ENCODE measurements at regions not wholly inside any gene's neighbourhood (a gene's known extent, or its start where the extent isn't known, plus 50 kb on each side); places are given as distances from the start of the nearest gene placed in this dataset.

GRCh38 chr19:5290336-5291262 lies 50.0 kb downstream of the PTPRS start:
- TF ChIP-seq, protein P1, sequence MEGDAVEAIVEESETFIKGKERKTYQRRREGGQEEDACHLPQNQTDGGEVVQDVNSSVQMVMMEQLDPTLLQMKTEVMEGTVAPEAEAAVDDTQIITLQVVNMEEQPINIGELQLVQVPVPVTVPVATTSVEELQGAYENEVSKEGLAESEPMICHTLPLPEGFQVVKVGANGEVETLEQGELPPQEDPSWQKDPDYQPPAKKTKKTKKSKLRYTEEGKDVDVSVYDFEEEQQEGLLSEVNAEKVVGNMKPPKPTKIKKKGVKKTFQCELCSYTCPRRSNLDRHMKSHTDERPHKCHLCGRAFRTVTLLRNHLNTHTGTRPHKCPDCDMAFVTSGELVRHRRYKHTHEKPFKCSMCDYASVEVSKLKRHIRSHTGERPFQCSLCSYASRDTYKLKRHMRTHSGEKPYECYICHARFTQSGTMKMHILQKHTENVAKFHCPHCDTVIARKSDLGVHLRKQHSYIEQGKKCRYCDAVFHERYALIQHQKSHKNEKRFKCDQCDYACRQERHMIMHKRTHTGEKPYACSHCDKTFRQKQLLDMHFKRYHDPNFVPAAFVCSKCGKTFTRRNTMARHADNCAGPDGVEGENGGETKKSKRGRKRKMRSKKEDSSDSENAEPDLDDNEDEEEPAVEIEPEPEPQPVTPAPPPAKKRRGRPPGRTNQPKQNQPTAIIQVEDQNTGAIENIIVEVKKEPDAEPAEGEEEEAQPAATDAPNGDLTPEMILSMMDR (optimal IDR thresholded peaks at IDR 0.05 in 1 of 3, IDR thresholded peaks at IDR 0.05 in 1 of 3, conservative IDR thresholded peaks at IDR 0.05 in 1 of 3; ENCODE audit: extremely low read depth in 1 of 3, insufficient read depth in 2 of 3, low read length in 3 of 3), result no peak
- TF ChIP-seq EZH2 (IDR thresholded peaks at IDR 0.05; ENCODE audit: low read length), result no peak
